ENCODE measurements at regions not wholly inside any gene's neighbourhood (a gene's known extent, or its start where the extent isn't known, plus 50 kb on each side); places are given as distances from the start of the nearest gene placed in this dataset.
"Not testable (repeated sequence)": the region's sequence is repeated elsewhere in the genome, so short reads cannot be mapped to it uniquely, and the experiment has no call there.

- DNase-seq (no peak), ATAC-seq (no peak)
- WGBS, 3 donors: 89 to 92% (median 91%) methylated on average over 24 of the region's 24 CpGs
- TF ChIP-seq CTCF (IDR thresholded peaks at IDR 0.05): no peak
- intact Hi-C loops (cut with DNase I): no loop called here
- Histone ChIP-seq H3K4me1 (no peaks in the 10 kb centered on the region), H3K36me3 (ENCODE audit: insufficient read depth in 1 of 2, low read depth in 1 of 2) (no peaks in the 10 kb centered on the region), H3K4me3 (no peak overlapping the region), H3K9me3 (peaks cover 13% of the 10 kb centered on the region), H3K27ac (no peak overlapping the region), H3K27me3 (ENCODE audit: insufficient read depth in 3 of 3, low read length in 2 of 3) (no peaks in the 10 kb centered on the region)
Observed at GRCh38 chr5:85549836-85550599, 1067.7 kb upstream of the COX7C start.

GRCh38 chr5:85556464-85556863 lies 1061.3 kb upstream of the COX7C start:
- no peak overlapping the region for H3K4me3 ChIP-seq
- no peaks in the 10 kb centered on the region for H3K4me1 ChIP-seq
- no peaks in the 10 kb centered on the region for H3K36me3 ChIP-seq (ENCODE audit: insufficient read depth in 1 of 2, low read depth in 1 of 2)
- H3K27me3 ChIP-seq (ENCODE audit: insufficient read depth in 3 of 3, low read length in 2 of 3): no peaks in the 10 kb centered on the region
- intact Hi-C loops (cut with DNase I): no loop called here
- H3K9me3 ChIP-seq: peaks cover 13% of the 10 kb centered on the region
- TF ChIP-seq CTCF (IDR thresholded peaks at IDR 0.05): no peak
- ATAC-seq: no peak
- WGBS, 3 donors: 93 to 97% (median 96%) methylated on average over 3 of the region's 3 CpGs
- H3K27ac ChIP-seq: no peak overlapping the region
- no peak for DNase-seq

GRCh38 chr5:85576666-85577065 lies 1041.1 kb upstream of the COX7C start:
- DNase-seq (no peak), ATAC-seq (no peak)
- 69 to 81% (median 71%) methylated on average over 1 of the region's 1 CpG for WGBS, 3 donors
- TF ChIP-seq CTCF (IDR thresholded peaks at IDR 0.05): no peak
- Histone ChIP-seq H3K36me3 (ENCODE audit: insufficient read depth in 1 of 2, low read depth in 1 of 2) (no peaks in the 10 kb centered on the region), H3K4me1 (no peaks in the 10 kb centered on the region), H3K27me3 (ENCODE audit: insufficient read depth in 3 of 3, low read length in 2 of 3) (no peaks in the 10 kb centered on the region), H3K27ac (no peak overlapping the region), H3K4me3 (no peak overlapping the region), H3K9me3 (no peaks in the 10 kb centered on the region)
- intact Hi-C loops (cut with DNase I): no loop called here

GRCh38 chr5:85587806-85588205 lies 1029.9 kb upstream of the COX7C start:
- intact Hi-C loops (cut with DNase I); DNase-seq; H3K4me3 ChIP-seq; H3K36me3 ChIP-seq (ENCODE audit: insufficient read depth in 1 of 2, low read depth in 1 of 2); ATAC-seq; H3K9me3 ChIP-seq; H3K4me1 ChIP-seq; H3K27me3 ChIP-seq (ENCODE audit: insufficient read depth in 3 of 3, low read length in 2 of 3); H3K27ac ChIP-seq: not testable (repeated sequence)
- WGBS, 3 donors: 30 to 38% (median 33%) methylated on average over 6 of the region's 6 CpGs

- H3K9me3 ChIP-seq, DNase-seq: not testable (repeated sequence)
- WGBS, 3 donors: 66 to 76% (median 75%) methylated on average over 3 of the region's 3 CpGs
Observed at GRCh38 chr5:85588268-85588667, 1029.5 kb upstream of the COX7C start.

GRCh38 chr5:85590764-85591163 lies 1027.0 kb upstream of the COX7C start:
- intact Hi-C loops (cut with DNase I): no loop called here
- Histone ChIP-seq H3K4me1 (no peaks in the 10 kb centered on the region), H3K9me3 (no peaks in the 10 kb centered on the region), H3K27me3 (ENCODE audit: insufficient read depth in 3 of 3, low read length in 2 of 3) (no peaks in the 10 kb centered on the region), H3K27ac (no peak overlapping the region), H3K4me3 (no peak overlapping the region), H3K36me3 (ENCODE audit: insufficient read depth in 1 of 2, low read depth in 1 of 2) (no peaks in the 10 kb centered on the region)
- DNase-seq: no peak
- WGBS, 3 donors: 59 to 71% (median 64%) methylated on average over 2 of the region's 2 CpGs
- no peak for TF ChIP-seq CTCF (IDR thresholded peaks at IDR 0.05)
- ATAC-seq: no peak

More at GRCh38 chr5:85588268-85588667, 1029.5 kb upstream of the COX7C start:
- H3K4me1 ChIP-seq; H3K27ac ChIP-seq; ATAC-seq; H3K27me3 ChIP-seq (ENCODE audit: insufficient read depth in 3 of 3, low read length in 2 of 3); intact Hi-C loops (cut with DNase I); H3K36me3 ChIP-seq (ENCODE audit: insufficient read depth in 1 of 2, low read depth in 1 of 2); H3K4me3 ChIP-seq: not testable (repeated sequence)

Data from psoas muscle (tissue), 7 donors.